Jurkat, Clone E6-1 (cell line): ENCODE measurements at regions not wholly inside any gene's neighbourhood (a gene's known extent, or its start where the extent isn't known, plus 50 kb on each side); places are given as distances from the start of the nearest gene placed in this dataset.

Experiments
- DNase-seq: peaks from one replicate; pipeline ENCODE4 v3.0.0-alpha.2; 2011; ENCODE audit warnings: low read depth, low spot score
- H3K4me3 ChIP-seq: 2 replicates; pipeline ENCODE4 v1.5.1; 2011; ENCODE audit warnings: mild to moderate bottlenecking, low read length, control low read depth, moderate library complexity

- DNase-seq = no peak
- H3K4me3 ChIP-seq = no peak overlapping the region
These were observed 82.5 kb upstream of the PKDCC start for GRCh38 chr2:41965173-41965908.

- no peak overlapping the region for H3K4me3 ChIP-seq
- no peak for DNase-seq
These were observed 81.9 kb upstream of the PKDCC start for GRCh38 chr2:41965909-41966295.

GRCh38 chr2:41966431-41966893 is 81.4 kb upstream of the PKDCC start:
- no peak overlapping the region for H3K4me3 ChIP-seq
- no peak for DNase-seq

GRCh38 chr2:41966920-41967319 is 80.9 kb upstream of the PKDCC start:
- no peak for DNase-seq
- no peak overlapping the region for H3K4me3 ChIP-seq

- no peak for DNase-seq
- H3K4me3 ChIP-seq = no peak overlapping the region
These were observed 80.2 kb upstream of the PKDCC start for GRCh38 chr2:41967476-41968181.

GRCh38 chr2:41968182-41968578 is 79.6 kb upstream of the PKDCC start:
- no peak for DNase-seq
- no peak overlapping the region for H3K4me3 ChIP-seq

- H3K4me3 ChIP-seq = no peak overlapping the region
- no peak for DNase-seq
These were observed 76.7 kb upstream of the PKDCC start for GRCh38 chr2:41970988-41971660.

GRCh38 chr2:41972179-41972578 is 75.6 kb upstream of the PKDCC start:
- DNase-seq = no peak
- no peak overlapping the region for H3K4me3 ChIP-seq

GRCh38 chr2:41972819-41973218 is 75.0 kb upstream of the PKDCC start:
- DNase-seq = no peak
- no peak overlapping the region for H3K4me3 ChIP-seq

- no peak for DNase-seq
- no peak overlapping the region for H3K4me3 ChIP-seq
These were observed 74.0 kb upstream of the PKDCC start for GRCh38 chr2:41973871-41974270.

GRCh38 chr2:41981417-41981816 is 66.4 kb upstream of the PKDCC start:
- no peak for DNase-seq
- H3K4me3 ChIP-seq = no peak overlapping the region

- no peak overlapping the region for H3K4me3 ChIP-seq
- no peak for DNase-seq
These were observed 62.2 kb upstream of the PKDCC start for GRCh38 chr2:41985573-41986095.

GRCh38 chr2:41989501-41990180 is 58.2 kb upstream of the PKDCC start:
- no peak overlapping the region for H3K4me3 ChIP-seq
- no peak for DNase-seq

GRCh38 chr2:41990245-41990644 is 57.6 kb upstream of the PKDCC start:
- H3K4me3 ChIP-seq = no peak overlapping the region
- no peak for DNase-seq

GRCh38 chr2:41990688-41991087 is 57.1 kb upstream of the PKDCC start:
- no peak for DNase-seq
- H3K4me3 ChIP-seq = no peak overlapping the region

GRCh38 chr2:41992056-41992642 is 55.7 kb upstream of the PKDCC start:
- H3K4me3 ChIP-seq = no peak overlapping the region
- no peak for DNase-seq

- H3K4me3 ChIP-seq = no peak overlapping the region
- no peak for DNase-seq
These were observed 55.0 kb upstream of the PKDCC start for GRCh38 chr2:41992671-41993434.

GRCh38 chr2:41993435-41993925 is 54.3 kb upstream of the PKDCC start:
- H3K4me3 ChIP-seq = no peak overlapping the region
- DNase-seq = no peak
